IPS-18c (cell line): ENCODE measurements at regions not wholly inside any gene's neighbourhood (a gene's known extent, or its start where the extent isn't known, plus 50 kb on each side); places are given as distances from the start of the nearest gene placed in this dataset.

Source experiments
- H3K4me3 ChIP-seq: 2 replicates; pipeline ENCODE4 v1.7.0; 2013; ENCODE audit warnings: low read depth, mild to moderate bottlenecking, low read length, moderate library complexity; ENCODE audit not compliant: insufficient read depth
- H3K9me3 ChIP-seq: one replicate; pipeline ENCODE4 v1.6.1; 2013; ENCODE audit warnings: mild to moderate bottlenecking, low read length, moderate library complexity; ENCODE audit not compliant: control insufficient read depth, insufficient read depth

GRCh38 chr3:27575499-27575898, 91.3 kb upstream of the SLC4A7 start:
- Histone ChIP-seq H3K9me3 (no peaks in the 10 kb centered on the region), H3K4me3 (no peak overlapping the region)

GRCh38 chr3:27574438-27574795, 90.2 kb upstream of the SLC4A7 start:
- H3K9me3 ChIP-seq, result no peaks in the 10 kb centered on the region
- H3K4me3 ChIP-seq, result no peak overlapping the region

GRCh38 chr3:27573780-27574437, 89.7 kb upstream of the SLC4A7 start:
- H3K9me3 ChIP-seq, result no peaks in the 10 kb centered on the region
- H3K4me3 ChIP-seq, result no peak overlapping the region

GRCh38 chr3:27573138-27573537, 89.0 kb upstream of the SLC4A7 start:
- Histone ChIP-seq H3K4me3 (no peak overlapping the region), H3K9me3 (no peaks in the 10 kb centered on the region)

- Histone ChIP-seq H3K4me3 (no peak overlapping the region), H3K9me3 (no peaks in the 10 kb centered on the region)
These were observed 87.2 kb upstream of the SLC4A7 start for GRCh38 chr3:27571345-27571744.

- no peak overlapping the region for H3K4me3 ChIP-seq
- H3K9me3 ChIP-seq, result no peaks in the 10 kb centered on the region
These were observed 86.4 kb upstream of the SLC4A7 start for GRCh38 chr3:27570421-27571106.

- Histone ChIP-seq H3K9me3 (no peaks in the 10 kb centered on the region), H3K4me3 (no peak overlapping the region)
These were observed 84.2 kb upstream of the SLC4A7 start for GRCh38 chr3:27568393-27568792.

- no peak overlapping the region for H3K4me3 ChIP-seq
These were observed 83.1 kb upstream of the SLC4A7 start for GRCh38 chr3:27567251-27567650.

GRCh38 chr3:27565201-27565852, 81.1 kb upstream of the SLC4A7 start:
- Histone ChIP-seq H3K9me3 (no peaks in the 10 kb centered on the region), H3K4me3 (no peak overlapping the region)

More at GRCh38 chr3:27567251-27567650, 83.1 kb upstream of the SLC4A7 start:
- H3K9me3 ChIP-seq, result no peaks in the 10 kb centered on the region

- no peak overlapping the region for H3K4me3 ChIP-seq
- no peaks in the 10 kb centered on the region for H3K9me3 ChIP-seq
These were observed 77.4 kb upstream of the SLC4A7 start for GRCh38 chr3:27561576-27561975.

- no peak overlapping the region for H3K4me3 ChIP-seq
- H3K9me3 ChIP-seq, result no peaks in the 10 kb centered on the region
These were observed 76.4 kb upstream of the SLC4A7 start for GRCh38 chr3:27560484-27561056.

GRCh38 chr3:27559835-27560234, 75.7 kb upstream of the SLC4A7 start:
- H3K9me3 ChIP-seq, result no peaks in the 10 kb centered on the region
- H3K4me3 ChIP-seq, result no peak overlapping the region

GRCh38 chr3:27559381-27559780, 75.2 kb upstream of the SLC4A7 start:
- no peaks in the 10 kb centered on the region for H3K9me3 ChIP-seq

GRCh38 chr3:27557411-27557810, 73.2 kb upstream of the SLC4A7 start:
- peaks cover 3% of the 10 kb centered on the region for H3K9me3 ChIP-seq
- H3K4me3 ChIP-seq, result no peak overlapping the region

More at GRCh38 chr3:27559381-27559780, 75.2 kb upstream of the SLC4A7 start:
- no peak overlapping the region for H3K4me3 ChIP-seq

GRCh38 chr3:27556887-27557286, 72.7 kb upstream of the SLC4A7 start:
- Histone ChIP-seq H3K9me3 (peaks cover 3% of the 10 kb centered on the region), H3K4me3 (no peak overlapping the region)

GRCh38 chr3:27554706-27555105, 70.5 kb upstream of the SLC4A7 start:
- Histone ChIP-seq H3K9me3 (peaks cover 3% of the 10 kb centered on the region), H3K4me3 (no peak overlapping the region)

- H3K9me3 ChIP-seq, result peaks cover 3% of the 10 kb centered on the region
- no peak overlapping the region for H3K4me3 ChIP-seq
These were observed 69.8 kb upstream of the SLC4A7 start for GRCh38 chr3:27553886-27554540.
